IPS DF 6.9 (cell line): ENCODE measurements at regions not wholly inside any gene's neighbourhood (a gene's known extent, or its start where the extent isn't known, plus 50 kb on each side); places are given as distances from the start of the nearest gene placed in this dataset.

ENCODE experiments used
- DNase-seq: peaks from one replicate; pipeline ENCODE4 v3.0.0-alpha.2; 2013; ENCODE audit warnings: low read depth, low spot score
- H3K27ac ChIP-seq: one replicate; pipeline ENCODE4 v1.5.1; 2013; ENCODE audit warnings: low read length, control low read depth
- H3K27me3 ChIP-seq: 2 replicates; pipeline ENCODE4 v1.6.1; 2013; ENCODE audit warnings: mild to moderate bottlenecking, low read length; ENCODE audit not compliant: control insufficient read depth, insufficient read depth
- H3K36me3 ChIP-seq: 2 replicates; pipeline ENCODE4 v1.6.1; 2013; ENCODE audit warnings: low read length; ENCODE audit not compliant: control insufficient read depth, insufficient read depth
- H3K4me1 ChIP-seq: 2 replicates; pipeline ENCODE4 v1.6.1; 2013; ENCODE audit warnings: low read length; ENCODE audit not compliant: control insufficient read depth, insufficient read depth
- H3K4me3 ChIP-seq: 2 replicates; pipeline ENCODE4 v1.5.1; 2013; ENCODE audit warnings: mild to moderate bottlenecking, low read length
- H3K9me3 ChIP-seq: 2 replicates; pipeline ENCODE4 v1.6.1; 2013; ENCODE audit warnings: low read length, inconsistent platforms; ENCODE audit not compliant: control insufficient read depth, insufficient read depth
- WGBS: extraction: QIAGEN DNeasy Blood & Tissue Kit; methylation state at CpG from one replicate; pipeline ENCODE4 v1.1.7; 2013; ENCODE audit warnings: mixed read lengths, missing lambda C conversion rate; ENCODE audit not compliant: insufficient read length, insufficient coverage; 5-methylcytosine and 5-hydroxymethylcytosine counted together

DNA sequence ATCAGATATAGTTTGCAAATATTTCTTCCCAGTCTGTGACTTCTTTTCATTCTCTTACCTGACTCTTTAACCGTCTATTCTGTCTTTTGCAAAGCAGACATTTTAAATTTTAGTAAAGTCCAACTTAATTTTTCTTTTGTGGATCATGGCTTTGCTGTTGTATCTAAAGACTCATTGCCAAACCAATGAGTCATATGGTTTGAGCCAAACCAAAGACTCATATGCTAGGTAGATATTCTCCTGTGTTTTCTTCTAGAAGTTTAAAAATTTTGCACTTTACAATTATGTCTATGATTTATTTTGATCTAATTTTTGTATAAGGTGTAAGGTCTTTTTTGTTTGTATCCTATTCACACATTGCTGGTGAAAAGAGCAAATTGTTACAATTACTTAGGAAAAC is 446.8 kb downstream of the ANKRD50 start:
- H3K9me3 ChIP-seq = no peaks in the 10 kb centered on the region
- no peak overlapping the region for H3K4me3 ChIP-seq
- no peak for DNase-seq
- no peaks in the 10 kb centered on the region for H3K27me3 ChIP-seq
- H3K36me3 ChIP-seq = no peaks in the 10 kb centered on the region
- H3K4me1 ChIP-seq = no peaks in the 10 kb centered on the region
- H3K27ac ChIP-seq = no peak overlapping the region
- WGBS = no CpG with 5 or more reads among the region's 1 CpG

DNA sequence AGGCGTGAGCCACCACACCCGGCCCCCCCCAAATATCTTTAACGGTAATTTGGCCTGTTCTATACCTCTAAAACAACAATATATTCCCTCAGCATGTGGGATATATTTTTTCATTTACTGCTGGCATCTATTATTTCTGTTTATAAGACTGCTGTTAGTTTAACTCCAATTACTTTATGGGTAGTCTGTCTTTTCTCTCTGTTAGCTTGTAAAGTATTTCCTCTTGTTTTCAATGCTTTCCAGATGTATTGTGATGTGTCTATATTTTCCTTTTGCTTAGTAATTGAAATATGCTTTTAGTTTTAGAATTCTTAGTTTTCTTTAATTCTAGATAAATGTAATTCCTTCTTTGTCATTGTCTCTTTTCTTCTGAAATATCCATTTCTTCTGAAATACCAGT is 445.8 kb downstream of the ANKRD50 start:
- WGBS = no CpG with 5 or more reads among the region's 3 CpGs
- Histone ChIP-seq H3K4me3 (no peak overlapping the region), H3K27ac (no peak overlapping the region), H3K36me3 (no peaks in the 10 kb centered on the region), H3K4me1 (no peaks in the 10 kb centered on the region), H3K9me3 (no peaks in the 10 kb centered on the region), H3K27me3 (no peaks in the 10 kb centered on the region)
- no peak for DNase-seq

DNA sequence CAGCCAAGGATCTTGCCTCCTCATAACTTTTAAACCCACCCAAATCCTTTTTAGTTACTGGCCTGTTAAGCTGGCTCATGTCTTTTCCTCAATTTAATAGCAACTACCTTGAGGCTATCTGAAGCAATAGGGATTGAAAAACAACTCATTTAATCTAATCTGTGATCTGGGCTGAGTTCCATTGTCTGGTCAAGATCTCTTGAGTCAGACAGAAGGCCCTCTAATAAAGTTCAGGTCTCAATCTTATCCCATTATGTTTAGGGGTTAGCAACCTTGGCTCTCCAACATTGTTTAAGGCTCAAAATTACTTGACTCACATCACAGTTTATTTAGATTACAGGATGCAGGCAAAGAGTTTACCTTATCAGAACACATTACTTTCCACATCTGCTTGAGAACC is 436.1 kb downstream of the ANKRD50 start:
- no peaks in the 10 kb centered on the region for H3K36me3 ChIP-seq
- H3K4me3 ChIP-seq = no peak overlapping the region
- H3K27ac ChIP-seq = no peak overlapping the region
- no peak for DNase-seq
- H3K27me3 ChIP-seq = no peaks in the 10 kb centered on the region
- no peaks in the 10 kb centered on the region for H3K9me3 ChIP-seq
- no peaks in the 10 kb centered on the region for H3K4me1 ChIP-seq

- Histone ChIP-seq H3K9me3 (no peaks in the 10 kb centered on the region), H3K36me3 (no peaks in the 10 kb centered on the region), H3K4me3 (no peak overlapping the region), H3K4me1 (no peaks in the 10 kb centered on the region), H3K27me3 (no peaks in the 10 kb centered on the region), H3K27ac (no peak overlapping the region)
- WGBS = no CpG with 5 or more reads among the region's 2 CpGs
- DNase-seq = no peak
Measured at GRCh38 chr4:124277691-124278090, 434.8 kb downstream of the ANKRD50 start.

GRCh38 chr4:124278477-124278876 is 434.1 kb downstream of the ANKRD50 start:
- Histone ChIP-seq H3K27me3 (no peaks in the 10 kb centered on the region), H3K36me3 (no peaks in the 10 kb centered on the region), H3K9me3 (no peaks in the 10 kb centered on the region), H3K4me1 (no peaks in the 10 kb centered on the region), H3K27ac (no peak overlapping the region), H3K4me3 (no peak overlapping the region)
- DNase-seq = no peak
- WGBS = no CpG with 5 or more reads among the region's 1 CpG

DNA sequence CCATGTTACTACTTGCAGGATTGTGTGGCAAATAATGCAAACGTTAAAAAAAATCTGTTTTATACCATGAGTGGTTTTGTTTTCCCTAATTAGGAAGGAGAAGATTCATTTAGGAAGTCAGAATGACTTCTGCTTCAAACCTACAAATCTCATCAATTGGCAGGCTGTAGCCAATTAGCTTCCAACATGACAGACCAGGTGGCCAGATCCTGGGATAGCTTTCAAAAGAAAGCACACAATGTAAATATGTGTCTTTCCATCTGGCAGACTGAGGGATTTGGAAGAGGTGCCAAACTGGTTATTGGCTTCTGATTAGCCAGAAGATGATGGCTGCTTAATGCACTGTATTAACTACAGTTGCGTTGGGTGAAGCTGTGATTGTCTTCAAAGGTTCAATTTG is 432.8 kb downstream of the ANKRD50 start:
- Histone ChIP-seq H3K9me3 (no peaks in the 10 kb centered on the region), H3K4me1 (no peaks in the 10 kb centered on the region), H3K27ac (no peak overlapping the region), H3K36me3 (no peaks in the 10 kb centered on the region), H3K27me3 (no peaks in the 10 kb centered on the region), H3K4me3 (no peak overlapping the region)
- DNase-seq = no peak
- WGBS = no CpG with 5 or more reads among the region's 2 CpGs

- no peaks in the 10 kb centered on the region for H3K36me3 ChIP-seq
- no peaks in the 10 kb centered on the region for H3K27me3 ChIP-seq
- H3K4me1 ChIP-seq = no peaks in the 10 kb centered on the region
- no peaks in the 10 kb centered on the region for H3K9me3 ChIP-seq
- H3K4me3 ChIP-seq = no peak overlapping the region
- WGBS = no CpG with 5 or more reads among the region's 4 CpGs
- no peak overlapping the region for H3K27ac ChIP-seq
- no peak for DNase-seq
Measured at GRCh38 chr4:124282301-124282898, 430.1 kb downstream of the ANKRD50 start.

GRCh38 chr4:124288706-124289486 is 423.6 kb downstream of the ANKRD50 start:
- WGBS = no CpG with 5 or more reads among the region's 2 CpGs
- Histone ChIP-seq H3K4me1 (no peaks in the 10 kb centered on the region), H3K4me3 (no peak overlapping the region), H3K27me3 (no peaks in the 10 kb centered on the region), H3K9me3 (no peaks in the 10 kb centered on the region), H3K36me3 (no peaks in the 10 kb centered on the region), H3K27ac (no peak overlapping the region)
- DNase-seq = no peak

DNA sequence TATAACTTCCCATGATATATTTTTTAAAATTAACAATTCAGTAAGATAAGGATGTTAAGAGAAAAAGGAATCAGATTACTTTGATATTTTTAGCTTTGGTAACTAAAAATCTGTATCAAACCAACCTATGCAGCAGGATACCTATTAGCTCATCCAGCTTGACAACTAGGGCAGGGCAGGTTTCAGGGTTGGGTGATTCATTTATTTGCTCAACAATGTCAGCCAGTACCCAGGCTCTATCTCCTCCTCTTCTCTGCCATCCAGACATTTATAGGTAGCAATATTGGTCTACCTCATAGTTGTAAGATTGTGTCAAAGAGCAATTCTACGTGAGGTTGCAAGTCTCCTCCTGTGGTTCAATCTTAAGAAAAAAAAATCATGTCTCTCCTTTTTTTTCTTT is 421.9 kb downstream of the ANKRD50 start:
- Histone ChIP-seq H3K9me3 (no peaks in the 10 kb centered on the region), H3K36me3 (no peaks in the 10 kb centered on the region), H3K4me1 (no peaks in the 10 kb centered on the region), H3K4me3 (no peak overlapping the region), H3K27me3 (no peaks in the 10 kb centered on the region), H3K27ac (no peak overlapping the region)
- WGBS = no CpG with 5 or more reads among the region's 1 CpG
- no peak for DNase-seq

DNA sequence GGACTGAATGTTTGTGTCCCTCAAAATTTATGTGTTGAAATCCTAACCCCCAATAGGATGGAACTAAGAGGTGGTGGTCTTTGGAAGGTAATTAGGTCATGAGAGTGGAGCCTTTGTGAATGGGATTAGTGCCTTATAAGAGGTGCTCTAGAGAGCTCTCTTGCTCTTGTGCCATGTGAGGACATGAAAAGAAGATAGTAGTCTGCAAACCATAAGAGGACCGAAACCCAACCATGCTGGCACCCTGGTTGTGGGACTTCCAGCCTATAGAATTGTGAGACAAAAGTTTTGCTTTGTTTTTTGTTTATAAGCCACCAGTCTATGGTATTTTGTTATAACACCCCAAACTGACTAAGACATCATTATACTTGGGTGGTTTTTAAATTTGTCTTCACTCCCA is 417.1 kb downstream of the ANKRD50 start:
- Histone ChIP-seq H3K36me3 (no peaks in the 10 kb centered on the region), H3K27me3 (no peaks in the 10 kb centered on the region), H3K9me3 (no peaks in the 10 kb centered on the region), H3K4me3 (no peak overlapping the region), H3K4me1 (no peaks in the 10 kb centered on the region), H3K27ac (no peak overlapping the region)
- DNase-seq = no peak
- no CpG with 5 or more reads among the region's 1 CpG for WGBS

- DNase-seq = no peak
- Histone ChIP-seq H3K9me3 (no peaks in the 10 kb centered on the region), H3K4me3 (no peak overlapping the region), H3K36me3 (no peaks in the 10 kb centered on the region), H3K27me3 (no peaks in the 10 kb centered on the region), H3K27ac (no peak overlapping the region), H3K4me1 (no peaks in the 10 kb centered on the region)
- no CpG with 5 or more reads among the region's 3 CpGs for WGBS
Measured at GRCh38 chr4:124304941-124305340, 407.6 kb downstream of the ANKRD50 start.
